ENCODE measurements at regions not wholly inside any gene's neighbourhood (a gene's known extent, or its start where the extent isn't known, plus 50 kb on each side); places are given as distances from the start of the nearest gene placed in this dataset.

GRCh38 chr1:10888791-10889649, 92.6 kb upstream of the CASZ1 start:
- TF ChIP-seq EZH2phosphoT487 (IDR thresholded peaks at IDR 0.05; ENCODE audit: low read depth, severe bottlenecking, unreplicated experiment): no peak
- TF ChIP-seq EZH2 (IDR thresholded peaks at IDR 0.05; ENCODE audit: borderline replicate concordance): no peak
- TF ChIP-seq CTCF (IDR thresholded peaks at IDR 0.05; ENCODE audit: poor library complexity): no peak
